ENCODE measurements at regions not wholly inside any gene's neighbourhood (a gene's known extent, or its start where the extent isn't known, plus 50 kb on each side); places are given as distances from the start of the nearest gene placed in this dataset.
A peak's percentile ranks its signal among the peaks of the same experiment; 100 is the strongest.

GRCh38 chr5:116733991-116734975 lies 159.7 kb upstream of the SEMA6A start:
- peak overlapping the region; percentile 61 for H2BK15ac ChIP-seq (replicated peaks; ENCODE audit: low read depth)
- H3K27ac ChIP-seq (ENCODE audit: low read depth, low read length), result no peak overlapping the region
- no peaks in the 10 kb centered on the region for H3K79me2 ChIP-seq (ENCODE audit: control insufficient read depth, insufficient read depth, low read length)
- peaks cover 9% of the 10 kb centered on the region for H3K4me1 ChIP-seq (ENCODE audit: control insufficient read depth, low read depth, low read length)
- peak; percentile 43 for DNase-seq
- H2AK5ac ChIP-seq (ENCODE audit: low read length), result no peak overlapping the region
- peak overlapping the region; percentile 81 for H3K18ac ChIP-seq (ENCODE audit: low read length)
- peak overlapping the region; percentile 69 for H3K56ac ChIP-seq (ENCODE audit: low read length)
- no peaks in the 10 kb centered on the region for H3K36me3 ChIP-seq (ENCODE audit: control insufficient read depth, insufficient read depth, low read length)
- H4K8ac ChIP-seq (ENCODE audit: low read depth, low read length), result peak overlapping the region; percentile 70
- WGBS (ENCODE audit: extremely low coverage, insufficient coverage, low lambda C conversion rate), result no CpG with 5 or more reads among the region's 11 CpGs
- H2BK5ac ChIP-seq (ENCODE audit: low read length), result no peak overlapping the region
- peak overlapping the region; percentile 73 for H2BK120ac ChIP-seq (ENCODE audit: low read depth, low read length)
- H3K4me2 ChIP-seq (ENCODE audit: low read length), result no peak overlapping the region
- H3K23ac ChIP-seq (ENCODE audit: low read length), result no peak overlapping the region
- peak overlapping the region; percentile 58 for H3K4ac ChIP-seq (ENCODE audit: low read depth, low read length)
- H3K9ac ChIP-seq (ENCODE audit: low read length), result peak overlapping the region; percentile 8
- no peak overlapping the region for H4K5ac ChIP-seq (ENCODE audit: low read length)
- no peaks in the 10 kb centered on the region for H3K79me1 ChIP-seq (ENCODE audit: low read length)
- H3K27me3 ChIP-seq (ENCODE audit: insufficient read depth, low read length, poor library complexity), result no peaks in the 10 kb centered on the region
- no peak overlapping the region for H3K4me3 ChIP-seq (ENCODE audit: low read length)

- no peak overlapping the region for H4K5ac ChIP-seq (ENCODE audit: low read length)
- H3K4ac ChIP-seq (ENCODE audit: low read depth, low read length), result no peak overlapping the region
- H3K4me3 ChIP-seq (ENCODE audit: low read length), result no peak overlapping the region
- no peaks in the 10 kb centered on the region for H3K27me3 ChIP-seq (ENCODE audit: insufficient read depth, low read length, poor library complexity)
- no peaks in the 10 kb centered on the region for H3K79me2 ChIP-seq (ENCODE audit: control insufficient read depth, insufficient read depth, low read length)
- no peak overlapping the region for H3K18ac ChIP-seq (ENCODE audit: low read length)
- WGBS (ENCODE audit: extremely low coverage, insufficient coverage, low lambda C conversion rate), result no CpG with 5 or more reads among the region's 2 CpGs
- H3K79me1 ChIP-seq (ENCODE audit: low read length), result no peaks in the 10 kb centered on the region
- H3K36me3 ChIP-seq (ENCODE audit: control insufficient read depth, insufficient read depth, low read length), result no peaks in the 10 kb centered on the region
- no peak overlapping the region for H2BK5ac ChIP-seq (ENCODE audit: low read length)
- no peak overlapping the region for H3K9ac ChIP-seq (ENCODE audit: low read length)
- peak; percentile 78 for DNase-seq
- H3K56ac ChIP-seq (ENCODE audit: low read length), result no peak overlapping the region
- no peak overlapping the region for H3K23ac ChIP-seq (ENCODE audit: low read length)
- no peak overlapping the region for H4K8ac ChIP-seq (ENCODE audit: low read depth, low read length)
- H3K4me2 ChIP-seq (ENCODE audit: low read length), result no peak overlapping the region
- peaks cover 4% of the 10 kb centered on the region for H3K4me1 ChIP-seq (ENCODE audit: control insufficient read depth, low read depth, low read length)
- no peak overlapping the region for H3K27ac ChIP-seq (ENCODE audit: low read depth, low read length)
- no peak overlapping the region for H2AK5ac ChIP-seq (ENCODE audit: low read length)
- H2BK120ac ChIP-seq (ENCODE audit: low read depth, low read length), result no peak overlapping the region
- peak overlapping the region; percentile 64 for H2BK15ac ChIP-seq (replicated peaks; ENCODE audit: low read depth)
These were observed 158.0 kb upstream of the SEMA6A start for GRCh38 chr5:116732591-116732990.

- Histone ChIP-seq H2BK15ac (replicated peaks; ENCODE audit: low read depth) (no peak overlapping the region), H3K36me3 (ENCODE audit: control insufficient read depth, insufficient read depth, low read length) (no peaks in the 10 kb centered on the region), H4K8ac (ENCODE audit: low read depth, low read length) (no peak overlapping the region), H3K79me1 (ENCODE audit: low read length) (no peaks in the 10 kb centered on the region), H3K4me2 (ENCODE audit: low read length) (no peak overlapping the region), H3K79me2 (ENCODE audit: control insufficient read depth, insufficient read depth, low read length) (no peaks in the 10 kb centered on the region), H3K18ac (ENCODE audit: low read length) (no peak overlapping the region), H4K5ac (ENCODE audit: low read length) (no peak overlapping the region), H3K9ac (ENCODE audit: low read length) (no peak overlapping the region), H3K4me1 (ENCODE audit: control insufficient read depth, low read depth, low read length) (peaks cover 4% of the 10 kb centered on the region), H3K56ac (ENCODE audit: low read length) (no peak overlapping the region), H3K27me3 (ENCODE audit: insufficient read depth, low read length, poor library complexity) (no peaks in the 10 kb centered on the region), H2AK5ac (ENCODE audit: low read length) (no peak overlapping the region), H3K4me3 (ENCODE audit: low read length) (no peak overlapping the region), H3K23ac (ENCODE audit: low read length) (no peak overlapping the region), H3K4ac (ENCODE audit: low read depth, low read length) (no peak overlapping the region), H2BK5ac (ENCODE audit: low read length) (no peak overlapping the region), H3K27ac (ENCODE audit: low read depth, low read length) (no peak overlapping the region), H2BK120ac (ENCODE audit: low read depth, low read length) (no peak overlapping the region)
- no peak for DNase-seq
- no CpG with 5 or more reads among the region's 2 CpGs for WGBS (ENCODE audit: extremely low coverage, insufficient coverage, low lambda C conversion rate)
These were observed 156.8 kb upstream of the SEMA6A start for GRCh38 chr5:116731432-116731831.

- Histone ChIP-seq H3K9ac (ENCODE audit: low read length) (no peak overlapping the region), H3K23ac (ENCODE audit: low read length) (no peak overlapping the region), H2BK15ac (replicated peaks; ENCODE audit: low read depth) (peak overlapping the region; percentile 76), H3K79me1 (ENCODE audit: low read length) (no peaks in the 10 kb centered on the region), H3K27me3 (ENCODE audit: insufficient read depth, low read length, poor library complexity) (no peaks in the 10 kb centered on the region), H3K79me2 (ENCODE audit: control insufficient read depth, insufficient read depth, low read length) (no peaks in the 10 kb centered on the region), H3K27ac (ENCODE audit: low read depth, low read length) (no peak overlapping the region), H3K4me2 (ENCODE audit: low read length) (no peak overlapping the region), H4K5ac (ENCODE audit: low read length) (no peak overlapping the region), H3K4me3 (ENCODE audit: low read length) (no peak overlapping the region), H4K8ac (ENCODE audit: low read depth, low read length) (no peak overlapping the region), H3K18ac (ENCODE audit: low read length) (peak overlapping the region; percentile 69), H2AK5ac (ENCODE audit: low read length) (no peak overlapping the region), H2BK120ac (ENCODE audit: low read depth, low read length) (no peak overlapping the region), H3K36me3 (ENCODE audit: control insufficient read depth, insufficient read depth, low read length) (no peaks in the 10 kb centered on the region), H3K4ac (ENCODE audit: low read depth, low read length) (no peak overlapping the region), H2BK5ac (ENCODE audit: low read length) (no peak overlapping the region), H3K4me1 (ENCODE audit: control insufficient read depth, low read depth, low read length) (peaks cover 4% of the 10 kb centered on the region), H3K56ac (ENCODE audit: low read length) (no peak overlapping the region)
- DNase-seq, result no peak
- WGBS (ENCODE audit: extremely low coverage, insufficient coverage, low lambda C conversion rate), result no CpG with 5 or more reads among the region's 5 CpGs
These were observed 156.1 kb upstream of the SEMA6A start for GRCh38 chr5:116730706-116731105.

- no peak overlapping the region for H2AK5ac ChIP-seq (ENCODE audit: low read length)
- DNase-seq, result no peak
- H2BK15ac ChIP-seq (replicated peaks; ENCODE audit: low read depth), result no peak overlapping the region
- WGBS (ENCODE audit: extremely low coverage, insufficient coverage, low lambda C conversion rate), result no CpG with 5 or more reads among the region's 1 CpG
- H4K8ac ChIP-seq (ENCODE audit: low read depth, low read length), result no peak overlapping the region
- no peak overlapping the region for H3K18ac ChIP-seq (ENCODE audit: low read length)
- peaks cover 4% of the 10 kb centered on the region for H3K4me1 ChIP-seq (ENCODE audit: control insufficient read depth, low read depth, low read length)
- H3K4me2 ChIP-seq (ENCODE audit: low read length), result no peak overlapping the region
- H2BK120ac ChIP-seq (ENCODE audit: low read depth, low read length), result no peak overlapping the region
- H3K27me3 ChIP-seq (ENCODE audit: insufficient read depth, low read length, poor library complexity), result no peaks in the 10 kb centered on the region
- H3K9ac ChIP-seq (ENCODE audit: low read length), result no peak overlapping the region
- H2BK5ac ChIP-seq (ENCODE audit: low read length), result no peak overlapping the region
- no peaks in the 10 kb centered on the region for H3K79me2 ChIP-seq (ENCODE audit: control insufficient read depth, insufficient read depth, low read length)
- no peaks in the 10 kb centered on the region for H3K36me3 ChIP-seq (ENCODE audit: control insufficient read depth, insufficient read depth, low read length)
- no peak overlapping the region for H4K5ac ChIP-seq (ENCODE audit: low read length)
- H3K79me1 ChIP-seq (ENCODE audit: low read length), result no peaks in the 10 kb centered on the region
- H3K56ac ChIP-seq (ENCODE audit: low read length), result no peak overlapping the region
- no peak overlapping the region for H3K4ac ChIP-seq (ENCODE audit: low read depth, low read length)
- no peak overlapping the region for H3K27ac ChIP-seq (ENCODE audit: low read depth, low read length)
- H3K23ac ChIP-seq (ENCODE audit: low read length), result no peak overlapping the region
- H3K4me3 ChIP-seq (ENCODE audit: low read length), result no peak overlapping the region
These were observed 155.6 kb upstream of the SEMA6A start for GRCh38 chr5:116730185-116730584.
